Cerebellar cortex (tissue), 1 donor: ENCODE measurements at regions not wholly inside any gene's neighbourhood (a gene's known extent, or its start where the extent isn't known, plus 50 kb on each side); places are given as distances from the start of the nearest gene placed in this dataset.
"Not testable (repeated sequence)": the region's sequence is repeated elsewhere in the genome, so short reads cannot be mapped to it uniquely, and the experiment has no call there.

Experiments used
- DNase-seq: peaks from one replicate; pipeline ENCODE4 v3.0.0-alpha.2; 2015; ENCODE audit warnings: low spot score

DNA sequence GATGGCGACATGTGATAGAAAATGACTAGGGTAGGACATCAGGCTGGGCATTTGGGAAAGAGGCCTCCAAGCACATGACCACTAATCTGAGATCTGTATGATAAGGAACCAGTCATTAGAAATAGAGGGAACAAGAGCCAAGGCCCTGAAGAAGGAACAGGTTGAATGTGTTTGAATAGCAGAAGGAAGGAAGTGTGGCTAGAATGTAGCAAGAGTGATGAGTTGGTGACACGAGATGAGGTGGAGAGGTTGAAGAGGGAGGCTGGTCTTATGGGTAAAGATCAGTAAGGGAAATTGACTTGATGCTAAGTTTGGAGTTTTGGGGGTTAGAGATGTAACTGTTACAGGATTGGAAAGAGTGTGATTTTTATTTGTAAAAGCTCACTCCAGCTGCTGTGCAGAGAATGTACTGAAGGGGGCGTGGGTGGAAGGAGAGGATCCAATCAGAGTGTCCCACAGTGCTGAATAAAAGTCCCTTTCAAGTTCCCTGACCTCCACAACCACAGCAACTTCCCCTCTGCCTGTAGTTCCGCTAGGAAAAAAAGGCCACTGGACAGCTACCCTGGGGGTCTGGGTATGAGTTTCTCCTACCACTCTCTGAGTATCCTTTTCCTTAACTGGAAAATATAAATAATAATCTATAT is 295.0 kb downstream of the OMA1 start:
- DNase-seq = no peak

GRCh38 chr1:58250587-58250948 is 296.0 kb downstream of the OMA1 start:
- no peak for DNase-seq

DNA sequence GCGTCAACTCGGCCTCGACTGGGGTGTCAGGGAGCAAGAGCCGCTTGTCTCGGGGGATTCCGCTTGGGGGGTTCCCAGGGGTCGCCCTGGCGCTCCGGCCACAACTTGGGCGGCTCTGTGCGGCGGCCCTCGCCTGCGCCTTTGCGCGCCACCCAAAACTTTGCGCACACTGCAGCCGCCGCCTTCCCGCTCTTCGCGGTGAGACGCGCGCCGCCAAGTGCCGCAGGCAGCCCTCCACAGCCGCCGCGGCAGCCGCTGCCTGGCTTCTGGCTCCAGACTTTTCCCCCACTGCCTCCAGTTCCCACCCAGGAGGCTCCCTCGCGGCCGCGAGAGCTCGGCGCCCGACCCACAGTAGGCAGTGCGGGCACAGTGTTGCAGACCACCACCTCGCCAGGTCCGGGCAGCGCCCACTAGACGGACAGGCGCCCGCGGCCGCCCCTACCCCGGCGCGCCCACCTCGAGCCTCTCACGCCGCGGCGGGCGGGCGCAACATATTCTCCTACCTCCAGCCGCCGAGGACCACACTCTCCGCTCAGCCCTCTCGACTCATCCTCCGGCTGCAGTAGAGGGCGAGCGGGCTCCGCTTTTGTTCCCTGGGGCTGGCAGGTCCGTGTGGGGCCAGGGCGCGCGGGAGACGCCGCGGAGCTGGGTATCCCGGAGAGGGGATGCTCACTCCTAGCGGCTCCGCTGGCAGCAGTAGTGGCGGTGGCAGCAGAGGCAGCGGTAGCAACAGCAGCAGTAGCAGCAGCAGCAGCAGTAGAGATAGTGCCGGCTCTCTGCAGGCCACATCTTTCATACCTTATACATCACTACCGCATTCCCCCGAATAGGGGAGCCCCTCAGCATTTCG is 296.6 kb downstream of the OMA1 start:
- DNase-seq = peak; percentile 57

DNA sequence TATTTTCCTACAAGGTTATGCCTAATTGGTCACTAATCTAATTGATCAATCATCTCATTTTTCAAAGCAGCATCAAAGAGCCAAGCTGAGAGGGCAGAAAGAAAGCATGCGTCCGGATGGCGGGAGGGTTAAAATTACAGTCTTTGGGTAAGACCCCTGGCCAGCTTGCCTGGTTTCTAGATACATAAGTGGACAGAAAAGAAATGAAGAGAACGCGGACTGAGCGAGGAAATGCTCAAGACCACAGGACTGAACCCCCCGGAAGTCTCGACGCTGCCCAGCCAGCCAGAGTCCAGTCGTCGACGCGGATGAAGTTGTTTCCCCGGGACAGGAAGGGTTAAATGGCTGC is 297.2 kb downstream of the OMA1 start:
- DNase-seq = no peak

GRCh38 chr1:58248791-58249190 is 297.7 kb downstream of the OMA1 start:
- no peak for DNase-seq

DNA sequence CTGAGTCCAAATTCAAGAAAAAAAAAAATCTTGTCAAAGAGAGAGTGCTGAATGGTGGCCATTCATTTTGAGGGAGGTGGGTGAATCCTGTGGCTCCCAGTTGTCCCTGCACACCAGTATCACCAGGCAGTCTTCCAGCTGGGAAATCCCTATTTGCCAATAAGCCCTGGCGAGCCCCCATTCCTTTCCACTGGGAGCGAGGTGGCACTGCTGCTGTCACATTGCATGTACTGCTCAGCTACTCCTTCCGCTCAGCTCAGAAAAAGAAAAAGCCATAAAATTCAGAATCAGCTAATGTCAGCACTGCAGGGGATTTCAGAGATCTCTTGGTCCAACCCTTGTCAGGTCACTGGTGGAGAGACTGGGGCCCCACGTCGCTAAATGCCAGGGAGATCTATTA is 298.5 kb downstream of the OMA1 start:
- DNase-seq = no peak

- no peak for DNase-seq
These were observed 300.0 kb downstream of the OMA1 start for GRCh38 chr1:58246549-58246948.

DNA sequence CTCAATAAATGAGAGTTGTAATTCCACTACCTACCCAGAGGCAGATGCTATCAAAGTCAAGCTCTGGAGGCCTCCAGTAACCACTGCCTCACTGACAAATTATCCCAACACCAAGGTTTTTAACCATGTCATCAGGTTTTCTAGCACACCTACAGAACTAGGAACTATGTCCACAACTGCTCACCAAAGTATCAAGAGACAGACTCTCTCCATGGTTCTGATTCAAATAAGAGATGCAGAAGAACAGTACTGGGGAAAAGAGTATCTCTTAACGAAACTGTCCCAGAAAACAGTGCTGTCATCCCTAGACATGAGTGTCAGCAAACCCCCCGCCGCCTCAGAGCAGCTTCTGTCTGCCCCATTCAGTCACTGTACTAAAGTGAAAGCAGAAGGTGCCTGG is 301.7 kb downstream of the OMA1 start:
- no peak for DNase-seq

- DNase-seq = no peak
These were observed 307.7 kb downstream of the OMA1 start for GRCh38 chr1:58238846-58239245.

- no peak for DNase-seq
These were observed 312.8 kb downstream of the OMA1 start for GRCh38 chr1:58233729-58234128.

DNA sequence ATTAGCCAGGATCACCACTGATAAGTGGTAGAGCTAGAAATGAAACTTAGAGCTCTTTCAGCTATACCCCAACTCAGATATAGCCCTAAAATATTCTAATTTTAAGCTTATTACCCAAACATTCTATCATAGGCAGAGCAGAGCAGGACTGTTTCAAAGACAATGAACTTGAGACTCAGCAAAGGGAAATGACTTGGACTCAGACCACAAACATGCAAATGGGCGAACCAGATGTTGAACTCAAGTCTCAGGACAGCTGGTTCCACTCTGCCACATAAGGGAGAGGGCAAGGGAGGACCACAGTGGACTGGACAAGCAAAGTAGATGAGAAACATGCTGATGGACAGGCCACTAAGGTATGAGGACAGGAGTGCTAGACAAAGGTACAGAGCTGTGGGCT is 315.3 kb downstream of the OMA1 start:
- no peak for DNase-seq

- no peak for DNase-seq
These were observed 318.9 kb downstream of the OMA1 start for GRCh38 chr1:58227604-58228003.

DNA sequence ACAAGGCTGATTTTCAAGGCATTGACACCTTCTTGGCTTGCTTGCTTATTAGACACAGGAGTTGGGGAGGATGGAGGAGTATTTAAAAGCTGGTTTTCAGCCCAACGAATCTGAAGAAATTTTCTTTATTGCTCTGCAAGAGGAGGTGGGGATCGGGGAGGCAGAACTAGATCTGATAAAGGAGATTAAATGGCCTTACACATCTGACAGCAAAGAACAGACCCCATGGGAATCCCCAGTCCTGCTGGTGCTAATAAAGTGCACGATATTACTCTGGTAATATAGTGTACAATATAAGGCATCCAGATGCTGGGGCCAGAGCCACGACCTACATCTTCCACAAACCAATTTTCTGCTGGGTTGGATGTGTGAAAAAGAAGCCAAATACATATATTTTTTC is 323.0 kb downstream of the OMA1 start:
- no peak for DNase-seq

DNA sequence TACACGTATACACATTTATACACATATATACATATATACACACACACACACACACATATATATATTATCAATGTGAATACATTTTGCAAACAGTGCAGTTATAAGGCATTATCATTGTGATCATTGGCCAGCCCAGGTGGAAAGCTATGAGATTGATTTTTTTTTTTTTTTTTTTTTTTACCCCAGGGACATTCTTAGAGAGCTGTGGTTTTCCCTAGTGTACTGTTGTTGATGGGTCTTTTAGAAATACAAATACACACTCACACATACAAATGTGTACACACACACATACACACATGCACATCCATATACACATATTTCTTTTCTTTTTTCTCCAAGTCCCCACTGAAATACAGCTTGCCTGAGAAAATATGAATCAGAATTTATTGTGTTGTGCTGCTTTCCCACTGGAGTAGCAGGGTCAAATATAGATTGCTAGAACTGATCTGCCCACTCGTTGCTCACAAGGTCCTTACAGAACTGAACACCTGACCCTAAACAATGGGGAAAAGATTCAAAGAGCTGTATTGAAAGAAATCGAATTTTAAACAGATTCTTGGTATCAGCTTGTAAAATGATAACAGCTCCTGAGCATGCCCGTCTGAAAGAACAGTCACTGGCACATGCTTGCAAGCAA is 325.6 kb downstream of the OMA1 start:
- DNase-seq = no peak

- not testable (repeated sequence) for DNase-seq
These were observed 330.4 kb downstream of the OMA1 start for GRCh38 chr1:58216169-58216568.

DNA sequence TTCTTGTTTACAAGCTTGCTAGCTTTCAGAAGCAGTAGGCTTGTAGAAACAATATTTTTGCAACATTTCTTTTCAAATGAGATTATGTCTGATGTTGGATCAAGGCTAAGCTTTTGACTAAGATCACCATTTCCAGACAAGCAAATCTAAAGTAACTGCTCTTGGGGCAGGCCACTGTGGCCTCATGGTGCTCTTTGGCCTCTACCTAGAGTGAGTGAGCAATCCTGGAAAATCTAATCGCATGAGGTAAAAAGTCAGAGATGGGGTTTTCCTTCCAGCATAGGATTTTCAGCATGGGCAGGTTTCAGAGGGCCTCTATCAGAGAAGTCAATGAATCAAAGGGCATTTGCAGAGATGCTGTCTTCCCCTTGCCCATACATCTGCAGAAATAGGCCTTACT is 331.9 kb downstream of the OMA1 start:
- no peak for DNase-seq

GRCh38 chr1:58211869-58212268 is 334.7 kb downstream of the OMA1 start:
- DNase-seq = no peak

GRCh38 chr1:58209575-58209974 is 337.0 kb downstream of the OMA1 start:
- no peak for DNase-seq

GRCh38 chr1:58206749-58207148 is 339.8 kb downstream of the OMA1 start:
- no peak for DNase-seq

DNA sequence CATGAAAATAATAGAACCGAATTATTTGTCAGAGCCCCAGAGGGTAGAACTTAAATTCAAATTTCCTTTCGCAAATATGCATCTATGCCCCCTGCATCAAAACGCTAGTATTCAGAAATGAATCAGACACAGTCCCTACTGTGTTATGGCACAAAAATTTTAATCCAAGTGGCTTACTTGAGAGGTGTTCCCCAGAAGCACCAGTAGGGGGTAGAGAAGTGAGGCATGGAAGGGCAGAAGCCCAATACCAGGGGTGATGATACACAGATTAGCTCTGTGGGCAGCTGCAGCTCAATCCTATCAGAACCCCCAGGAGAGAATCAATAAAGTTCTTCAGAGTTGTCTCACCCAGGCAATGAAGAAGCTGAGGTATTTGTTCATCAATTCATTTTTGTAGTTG is 342.2 kb downstream of the OMA1 start:
- no peak for DNase-seq

DNA sequence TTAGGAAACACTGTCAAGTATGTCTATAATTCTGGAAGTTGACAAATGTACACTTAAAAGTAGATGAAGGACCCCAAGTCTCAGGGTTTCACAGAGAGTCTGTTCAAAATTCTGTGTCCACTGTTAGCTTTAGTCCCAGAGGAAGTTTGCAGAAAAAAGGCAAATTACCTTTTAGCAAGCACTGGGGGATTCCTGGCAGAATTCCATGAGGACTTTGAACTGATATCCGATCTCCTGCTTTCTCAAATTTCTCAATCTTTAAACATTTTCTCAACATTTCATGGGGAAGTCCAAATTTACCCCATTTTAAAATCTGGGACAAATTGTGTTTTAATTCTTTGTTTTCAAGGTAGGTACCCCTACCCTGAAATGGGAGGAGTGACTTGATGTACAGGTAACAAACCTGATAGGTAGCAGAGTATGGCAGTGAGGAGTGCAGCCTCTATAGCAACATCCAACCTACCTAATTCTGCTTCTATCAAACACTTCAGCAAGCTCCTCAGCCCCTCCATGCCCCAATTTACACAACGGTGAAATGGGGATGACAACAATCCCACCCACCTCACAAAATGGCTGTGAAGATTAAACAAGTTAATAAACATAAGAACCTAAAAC is 344.9 kb downstream of the OMA1 start:
- DNase-seq = no peak

GRCh38 chr1:58200437-58200836 is 346.1 kb downstream of the OMA1 start:
- DNase-seq = no peak

- no peak for DNase-seq
These were observed 348.7 kb downstream of the OMA1 start for GRCh38 chr1:58197811-58198210.
